ENCODE measurements at regions not wholly inside any gene's neighbourhood (a gene's known extent, or its start where the extent isn't known, plus 50 kb on each side); places are given as distances from the start of the nearest gene placed in this dataset.
"Not testable (repeated sequence)": the region's sequence is repeated elsewhere in the genome, so short reads cannot be mapped to it uniquely, and the experiment has no call there.

- POLR2A ChIA-PET, result no interaction called here
- Histone ChIP-seq H3K4me3 (ENCODE audit: low read depth, low read length) (no peak overlapping the region), H3K36me3 (ENCODE audit: control insufficient read depth, insufficient read depth, low read length) (no peaks in the 10 kb centered on the region), H3K27me3 (ENCODE audit: control insufficient read depth, insufficient read depth, low read length) (no peaks in the 10 kb centered on the region)
- DNase-seq (ENCODE audit: low read depth), result no peak
- no peak for TF ChIP-seq CTCF (IDR thresholded peaks at IDR 0.05; ENCODE audit: insufficient read depth, low read depth, low read length)
- CTCF ChIA-PET, result interaction anchor here (1.1 to 1.2 kb wide), 2 partner anchors 21 to 30 kb away, joined by 3 read pairs; no protein-coding TSS in a partner anchor
These were observed 111.7 kb downstream of the RTP5 start for GRCh38 chr2:241981076-241981700.

GRCh38 chr2:241982706-241983570, 113.4 kb downstream of the RTP5 start:
- ChIA-PET POLR2A (no interaction called here), CTCF (no interaction called here)
- TF ChIP-seq CTCF (IDR thresholded peaks at IDR 0.05; ENCODE audit: insufficient read depth, low read depth, low read length), result no peak
- H3K36me3 ChIP-seq (ENCODE audit: control insufficient read depth, insufficient read depth, low read length), result no peaks in the 10 kb centered on the region
- H3K27me3 ChIP-seq (ENCODE audit: control insufficient read depth, insufficient read depth, low read length), result no peaks in the 10 kb centered on the region
- no peak for DNase-seq (ENCODE audit: low read depth)
- H3K4me3 ChIP-seq (ENCODE audit: low read depth, low read length), result no peak overlapping the region

GRCh38 chr2:241983571-241984270, 114.2 kb downstream of the RTP5 start:
- H3K27me3 ChIP-seq (ENCODE audit: control insufficient read depth, insufficient read depth, low read length), result no peaks in the 10 kb centered on the region
- H3K36me3 ChIP-seq (ENCODE audit: control insufficient read depth, insufficient read depth, low read length), result no peaks in the 10 kb centered on the region
- TF ChIP-seq CTCF (IDR thresholded peaks at IDR 0.05; ENCODE audit: insufficient read depth, low read depth, low read length), result no peak
- no peak for DNase-seq (ENCODE audit: low read depth)
- ChIA-PET POLR2A (no interaction called here), CTCF (no interaction called here)
- H3K4me3 ChIP-seq (ENCODE audit: low read depth, low read length), result no peak overlapping the region

GRCh38 chr2:241984271-241984655, 114.7 kb downstream of the RTP5 start:
- Histone ChIP-seq H3K27me3 (ENCODE audit: control insufficient read depth, insufficient read depth, low read length) (no peaks in the 10 kb centered on the region), H3K36me3 (ENCODE audit: control insufficient read depth, insufficient read depth, low read length) (no peaks in the 10 kb centered on the region), H3K4me3 (ENCODE audit: low read depth, low read length) (no peak overlapping the region)
- no peak for DNase-seq (ENCODE audit: low read depth)
- POLR2A ChIA-PET, result no interaction called here
- CTCF ChIA-PET, result no interaction called here
- no peak for TF ChIP-seq CTCF (IDR thresholded peaks at IDR 0.05; ENCODE audit: insufficient read depth, low read depth, low read length)

GRCh38 chr2:241984658-241985057, 115.1 kb downstream of the RTP5 start:
- H3K36me3 ChIP-seq (ENCODE audit: control insufficient read depth, insufficient read depth, low read length), result no peaks in the 10 kb centered on the region
- TF ChIP-seq CTCF (IDR thresholded peaks at IDR 0.05; ENCODE audit: insufficient read depth, low read depth, low read length), result no peak
- DNase-seq (ENCODE audit: low read depth), result no peak
- no peaks in the 10 kb centered on the region for H3K27me3 ChIP-seq (ENCODE audit: control insufficient read depth, insufficient read depth, low read length)
- H3K4me3 ChIP-seq (ENCODE audit: low read depth, low read length), result no peak overlapping the region
- CTCF ChIA-PET, result no interaction called here
- POLR2A ChIA-PET, result no interaction called here

GRCh38 chr2:241985161-241985985, 115.8 kb downstream of the RTP5 start:
- DNase-seq (ENCODE audit: low read depth); H3K27me3 ChIP-seq (ENCODE audit: control insufficient read depth, insufficient read depth, low read length); H3K4me3 ChIP-seq (ENCODE audit: low read depth, low read length); H3K36me3 ChIP-seq (ENCODE audit: control insufficient read depth, insufficient read depth, low read length); POLR2A ChIA-PET; CTCF ChIA-PET: not testable (repeated sequence)

Data from BJ (cell line).